Mesenchymal stem cell (in vitro differentiated cells and primary cell): ENCODE measurements at regions not wholly inside any gene's neighbourhood (a gene's known extent, or its start where the extent isn't known, plus 50 kb on each side); places are given as distances from the start of the nearest gene placed in this dataset.
A peak's percentile ranks its signal among the peaks of the same experiment; 100 is the strongest.

ENCODE experiments used
- DNase-seq: peaks from one replicate; pipeline ENCODE4 v3.0.0-alpha.2; 2013
- H2AFZ ChIP-seq: one replicate; pipeline ENCODE4 v1.6.1; 2013; ENCODE audit warnings: low read depth, mild to moderate bottlenecking, control low read depth, inconsistent platforms, low read length, moderate library complexity
- H2AK5ac ChIP-seq: 2 replicates; pipeline ENCODE4 v1.6.1; 2013; ENCODE audit warnings: low read length, moderate library complexity, mild to moderate bottlenecking, inconsistent platforms; ENCODE audit not compliant: severe bottlenecking
- H2BK120ac ChIP-seq: one replicate; pipeline ENCODE4 v1.6.1; 2013; ENCODE audit warnings: low read depth, mild to moderate bottlenecking, inconsistent platforms, low read length, moderate library complexity
- H2BK12ac ChIP-seq, 2 experiments: one replicate each; pipeline ENCODE4 v1.6.1; 2013; ENCODE audit warnings: inconsistent platforms in 2 of 2, low read length in 2 of 2, mild to moderate bottlenecking in 2 of 2, moderate library complexity in 2 of 2, control low read depth in 1 of 2
- H2BK15ac ChIP-seq: one replicate; pipeline ENCODE4 v1.6.1; 2013; ENCODE audit warnings: mild to moderate bottlenecking, low read depth, inconsistent platforms; ENCODE audit not compliant: poor library complexity, severe bottlenecking
- H2BK5ac ChIP-seq: 2 replicates; pipeline ENCODE4 v1.6.1; 2013; ENCODE audit warnings: low read depth, mild to moderate bottlenecking, low read length, control low read depth, inconsistent platforms; ENCODE audit not compliant: poor library complexity, severe bottlenecking
- H3K14ac ChIP-seq, 2 experiments: one replicate each; pipeline ENCODE4 v1.6.1; 2013; ENCODE audit warnings: inconsistent platforms in 2 of 2, low read length in 2 of 2, control low read depth in 1 of 2, mild to moderate bottlenecking in 1 of 2, moderate library complexity in 1 of 2
- H3K18ac ChIP-seq, 2 experiments: one replicate each; pipeline ENCODE4 v1.6.1; 2013; ENCODE audit warnings: inconsistent platforms in 2 of 2, low read length in 2 of 2, control low read depth in 1 of 2, low read depth in 1 of 2, mild to moderate bottlenecking in 1 of 2
- H3K23ac ChIP-seq, 2 experiments: one replicate each; pipeline ENCODE4 v1.6.1; 2013; ENCODE audit warnings: inconsistent platforms in 2 of 2, low read length in 2 of 2, mild to moderate bottlenecking in 2 of 2, moderate library complexity in 2 of 2, control low read depth in 1 of 2
- H3K27ac ChIP-seq: 2 replicates; pipeline ENCODE4 v1.5.1; 2013; ENCODE audit warnings: mild to moderate bottlenecking, moderate library complexity, low read length, control low read depth, inconsistent platforms; ENCODE audit not compliant: poor library complexity, severe bottlenecking
- H3K27me3 ChIP-seq, 2 experiments: 2 replicates each; pipeline versions ENCODE4 v1.6.1 to v1.7.0; 2013; ENCODE audit warnings: low read length in 2 of 2, mild to moderate bottlenecking in 2 of 2, moderate library complexity in 2 of 2, control low read depth in 1 of 2, inconsistent platforms in 1 of 2; ENCODE audit not compliant: control insufficient read depth in 1 of 2, insufficient read depth in 1 of 2
- H3K36me3 ChIP-seq, 2 experiments: 2 replicates each; pipeline versions ENCODE4 v1.6.1 to v1.7.0; 2013; ENCODE audit warnings: low read length in 2 of 2, control low read depth in 1 of 2, inconsistent platforms in 1 of 2, low read depth in 1 of 2, mild to moderate bottlenecking in 1 of 2; ENCODE audit not compliant: insufficient read depth in 2 of 2, control insufficient read depth in 1 of 2
- H3K4ac ChIP-seq, 2 experiments: one replicate each; pipeline ENCODE4 v1.6.1; 2013; ENCODE audit warnings: inconsistent platforms in 2 of 2, low read length in 2 of 2, mild to moderate bottlenecking in 2 of 2, moderate library complexity in 2 of 2, control low read depth in 1 of 2, low read depth in 1 of 2
- H3K4me1 ChIP-seq: 2 replicates; pipeline ENCODE4 v1.6.1; 2013; ENCODE audit warnings: low read depth, low read length, control low read depth; ENCODE audit not compliant: control insufficient read depth, insufficient read depth
- H3K4me2 ChIP-seq: 2 replicates; pipeline ENCODE4 v1.6.1; 2013; ENCODE audit warnings: low read length, mild to moderate bottlenecking, inconsistent platforms; ENCODE audit not compliant: poor library complexity, severe bottlenecking
- H3K4me3 ChIP-seq, 2 experiments: 2 replicates each; pipeline versions ENCODE4 v1.5.1 to v1.7.0; 2013; ENCODE audit warnings: low read length in 2 of 2, mild to moderate bottlenecking in 2 of 2, control low read depth in 1 of 2, low read depth in 1 of 2; ENCODE audit not compliant: insufficient read depth in 1 of 2
- H3K79me1 ChIP-seq: replicated peaks from 2 replicates; pipeline ENCODE4 v1.6.1; 2013; ENCODE audit warnings: mild to moderate bottlenecking, control low read depth, low read length, inconsistent platforms; ENCODE audit not compliant: poor library complexity, severe bottlenecking
- H3K9ac ChIP-seq: 2 replicates; pipeline ENCODE4 v1.7.0; 2013; ENCODE audit warnings: mild to moderate bottlenecking, low read length, moderate library complexity
- H3K9me3 ChIP-seq: 2 replicates; pipeline ENCODE4 v1.7.0; 2013; ENCODE audit warnings: mild to moderate bottlenecking, low read length; ENCODE audit not compliant: control insufficient read depth
- H4K8ac ChIP-seq: one replicate; pipeline ENCODE4 v1.6.1; 2013; ENCODE audit warnings: inconsistent platforms, mild to moderate bottlenecking, low read length, moderate library complexity
- H4K91ac ChIP-seq: one replicate; pipeline ENCODE4 v1.6.1; 2013; ENCODE audit warnings: mild to moderate bottlenecking, low read length, inconsistent platforms
- WGBS: methylation state at CpG from one replicate; pipeline ENCODE4 v1.1.7; 2013; ENCODE audit warnings: mixed read lengths; 5-methylcytosine and 5-hydroxymethylcytosine counted together

DNA sequence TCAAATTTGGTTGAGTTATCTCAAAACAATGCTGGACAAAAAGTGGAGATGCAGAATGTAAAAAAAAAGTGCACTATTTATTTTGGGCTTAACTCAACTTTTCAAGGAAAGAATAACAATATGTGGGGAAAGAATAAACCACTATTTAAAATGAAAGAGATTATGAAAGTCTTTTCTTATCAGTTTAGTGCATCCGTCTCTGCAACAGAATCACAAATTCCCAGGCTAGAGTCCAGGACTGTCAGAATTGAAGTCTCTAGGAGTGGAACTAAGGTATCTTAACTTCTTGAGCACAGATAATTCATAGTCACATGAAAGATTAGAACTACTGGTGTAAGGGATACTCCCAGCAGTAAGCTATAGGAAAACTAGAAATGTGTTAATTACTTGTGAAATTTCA is 1200.3 kb upstream of the LRRN3 start:
- Histone ChIP-seq H2BK120ac (no peak overlapping the region), H3K4me2 (no peak overlapping the region), H2AK5ac (no peak overlapping the region), H3K4me1 (no peaks in the 10 kb centered on the region), H3K4ac (no peak overlapping the region), H3K18ac (no peak overlapping the region), H2BK12ac (no peak overlapping the region), H3K79me1 (no peaks in the 10 kb centered on the region), H2BK5ac (no peak overlapping the region), H2BK15ac (no peak overlapping the region), H3K9me3 (no peaks in the 10 kb centered on the region), H3K4me3 (no peak overlapping the region), H3K23ac (no peak overlapping the region), H4K91ac (no peak overlapping the region), H3K27me3 (no peaks in the 10 kb centered on the region), H3K27ac (no peak overlapping the region), H3K14ac (no peak overlapping the region), H3K9ac (no peak overlapping the region), H4K8ac (no peak overlapping the region), H3K36me3 (no peaks in the 10 kb centered on the region), H2AFZ (no peak overlapping the region)
- DNase-seq = no peak
- WGBS = no CpG with 5 or more reads among the region's 1 CpG

DNA sequence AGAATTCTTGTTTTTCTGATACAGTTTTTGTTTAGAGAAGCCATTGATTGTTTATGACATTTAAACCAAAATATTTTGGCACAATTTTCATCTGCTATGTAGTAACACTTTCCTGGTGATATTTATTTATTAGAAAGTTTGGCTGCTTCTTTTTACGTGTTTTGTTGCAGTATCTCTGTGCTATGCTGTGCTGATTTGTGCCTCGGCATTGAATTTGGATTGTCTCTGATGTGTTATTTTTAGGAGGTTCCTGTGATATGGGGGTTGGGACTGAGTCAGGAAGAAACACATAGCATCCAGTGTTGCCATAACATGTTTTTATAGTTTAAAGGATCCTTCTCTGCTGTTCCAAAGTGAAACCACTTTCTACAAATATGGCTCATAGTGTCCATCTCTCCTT is 1197.7 kb upstream of the LRRN3 start:
- H3K79me1 ChIP-seq = no peaks in the 10 kb centered on the region
- no peak overlapping the region for H2BK120ac ChIP-seq
- DNase-seq = peak; percentile 6
- H3K14ac ChIP-seq = no peak overlapping the region
- H2AFZ ChIP-seq = no peak overlapping the region
- no peak overlapping the region for H3K23ac ChIP-seq
- peak overlapping the region in 1 of 2 experiments; percentile 73 for H3K4me3 ChIP-seq
- H4K91ac ChIP-seq = no peak overlapping the region
- H3K4ac ChIP-seq = no peak overlapping the region
- no peak overlapping the region for H2AK5ac ChIP-seq
- H2BK12ac ChIP-seq = no peak overlapping the region
- H3K36me3 ChIP-seq = no peaks in the 10 kb centered on the region
- 75% methylated on average over 2 of the region's 2 CpGs for WGBS
- H3K18ac ChIP-seq = no peak overlapping the region
- H3K27ac ChIP-seq = no peak overlapping the region
- peak overlapping the region; percentile 88 for H3K9ac ChIP-seq
- no peak overlapping the region for H2BK5ac ChIP-seq
- no peak overlapping the region for H2BK15ac ChIP-seq
- no peaks in the 10 kb centered on the region for H3K9me3 ChIP-seq
- no peak overlapping the region for H3K4me2 ChIP-seq
- H3K4me1 ChIP-seq = no peaks in the 10 kb centered on the region
- no peak overlapping the region for H4K8ac ChIP-seq
- no peaks in the 10 kb centered on the region for H3K27me3 ChIP-seq

GRCh38 chr7:109895536-109895935 is 1195.4 kb upstream of the LRRN3 start:
- H2BK5ac ChIP-seq = no peak overlapping the region
- H4K91ac ChIP-seq = no peak overlapping the region
- H2AK5ac ChIP-seq = no peak overlapping the region
- H2BK15ac ChIP-seq = no peak overlapping the region
- H3K4me3 ChIP-seq = no peak overlapping the region
- H3K4me1 ChIP-seq = no peaks in the 10 kb centered on the region
- no peaks in the 10 kb centered on the region for H3K79me1 ChIP-seq
- no peaks in the 10 kb centered on the region for H3K36me3 ChIP-seq
- H4K8ac ChIP-seq = no peak overlapping the region
- no peaks in the 10 kb centered on the region for H3K27me3 ChIP-seq
- no peaks in the 10 kb centered on the region for H3K9me3 ChIP-seq
- no peak overlapping the region for H2BK12ac ChIP-seq
- H3K4ac ChIP-seq = no peak overlapping the region
- H3K9ac ChIP-seq = no peak overlapping the region
- DNase-seq = no peak
- H2AFZ ChIP-seq = no peak overlapping the region
- no peak overlapping the region for H3K4me2 ChIP-seq
- 60% methylated on average over 2 of the region's 3 CpGs for WGBS
- H3K27ac ChIP-seq = no peak overlapping the region
- H3K23ac ChIP-seq = no peak overlapping the region
- no peak overlapping the region for H3K14ac ChIP-seq
- H3K18ac ChIP-seq = no peak overlapping the region
- no peak overlapping the region for H2BK120ac ChIP-seq

DNA sequence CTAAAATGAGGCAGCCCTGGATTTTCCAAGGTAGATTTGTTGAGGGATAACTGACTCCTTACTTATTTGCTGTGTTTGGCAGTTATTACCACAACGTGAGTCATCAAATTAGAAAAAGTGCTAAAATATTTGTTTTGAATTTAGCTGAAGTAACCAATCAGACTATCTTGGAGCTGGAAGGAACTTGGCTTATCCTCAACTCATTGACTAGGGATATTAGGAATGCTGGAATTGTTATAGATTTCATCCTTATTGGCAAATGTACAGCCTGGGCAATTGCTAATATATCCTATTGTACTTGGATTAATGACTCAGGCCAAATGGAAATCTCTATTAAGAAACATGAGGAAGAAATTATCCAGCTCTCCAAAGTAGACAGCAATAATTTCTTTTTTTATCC is 1189.0 kb upstream of the LRRN3 start:
- Histone ChIP-seq H3K23ac (no peak overlapping the region), H2BK5ac (no peak overlapping the region), H3K4me2 (no peak overlapping the region)

More for the DNA sequence above, 1189.0 kb upstream of the LRRN3 start:
- 96% methylated on average over 1 of the region's 1 CpG for WGBS
- no peaks in the 10 kb centered on the region for H3K4me1 ChIP-seq
- H3K9ac ChIP-seq = no peak overlapping the region
- H2BK15ac ChIP-seq = no peak overlapping the region
- DNase-seq = no peak
- no peak overlapping the region for H2BK120ac ChIP-seq
- no peak overlapping the region for H3K14ac ChIP-seq
- H3K4me3 ChIP-seq = no peak overlapping the region
- H3K79me1 ChIP-seq = no peaks in the 10 kb centered on the region
- H3K9me3 ChIP-seq = no peaks in the 10 kb centered on the region
- H3K4ac ChIP-seq = no peak overlapping the region
- H3K27me3 ChIP-seq = no peaks in the 10 kb centered on the region
- no peaks in the 10 kb centered on the region for H3K36me3 ChIP-seq
- no peak overlapping the region for H2AFZ ChIP-seq
- H4K8ac ChIP-seq = no peak overlapping the region
- no peak overlapping the region for H4K91ac ChIP-seq
- no peak overlapping the region for H2BK12ac ChIP-seq
- H3K27ac ChIP-seq = no peak overlapping the region
- no peak overlapping the region for H2AK5ac ChIP-seq
- no peak overlapping the region for H3K18ac ChIP-seq
